ENCODE measurements at regions not wholly inside any gene's neighbourhood (a gene's known extent, or its start where the extent isn't known, plus 50 kb on each side); places are given as distances from the start of the nearest gene placed in this dataset.

- no peak for TF ChIP-seq CTCF (IDR thresholded peaks at IDR 0.05)
- TF ChIP-seq POLR2A (IDR thresholded peaks at IDR 0.05) = no peak
Observed at GRCh38 chr1:82704393-82704792, 903.7 kb downstream of the ADGRL2 start.
